Sigmoid colon (tissue), 6 donors: ENCODE measurements at regions not wholly inside any gene's neighbourhood (a gene's known extent, or its start where the extent isn't known, plus 50 kb on each side); places are given as distances from the start of the nearest gene placed in this dataset.

Experiments used
- DNase-seq: peaks from one replicate; pipeline ENCODE4 v3.0.0-alpha.2; 2019
- H3K27ac ChIP-seq, 4 donors: fragments of 200-600 bp; sonication (generic); one replicate each; pipeline ENCODE4 v1.5.1; 2016 to 2019; ENCODE audit warnings: mild to moderate bottlenecking in 1 of 4
- H3K27me3 ChIP-seq, 3 donors: fragments of 200-600 bp; sonication (generic); one replicate each; pipeline ENCODE4 v1.5.1; 2019; ENCODE audit warnings: mild to moderate bottlenecking in 1 of 3
- H3K36me3 ChIP-seq, 4 donors: fragments of 200-600 bp; sonication (generic); one replicate each; pipeline ENCODE4 v1.5.1; 2016 to 2019
- H3K4me1 ChIP-seq, 4 donors: fragments of 200-600 bp; sonication (generic); one replicate each; pipeline ENCODE4 v1.5.1; 2017 to 2019
- H3K4me3 ChIP-seq, 4 donors: fragments of 200-600 bp; sonication (generic); one replicate each; pipeline ENCODE4 v1.5.1; 2017 to 2019; ENCODE audit warnings: mild to moderate bottlenecking in 2 of 4, moderate library complexity in 1 of 4
- H3K9me3 ChIP-seq, 4 donors: fragments of 200-600 bp in 3 of 4; sonication (generic) in 3 of 4; one replicate each; pipeline versions ENCODE4 v1.5.1 to v1.6.1; 2013 to 2019
- EP300 ChIP-seq, 4 donors: sonication (generic); formaldehyde crosslinking; IDR thresholded peaks; one replicate each; pipeline ENCODE4 v1.6.1; 2017; ENCODE audit warnings: antibody characterized with exemption in 4 of 4
- POLR2A ChIP-seq, 2 donors: fragments of 450-650 bp; IDR thresholded peaks; one replicate each; pipeline ENCODE4 v1.6.1; 2016; ENCODE audit warnings: antibody characterized with exemption in 2 of 2, mild to moderate bottlenecking in 2 of 2, moderate library complexity in 2 of 2
- POLR2AphosphoS5 ChIP-seq, 4 donors: sonication (generic); formaldehyde crosslinking; IDR thresholded peaks; one replicate each; pipeline ENCODE4 v1.6.1; 2017; ENCODE audit warnings: antibody characterized with exemption in 4 of 4
- WGBS, 2 donors: extraction: QIAGEN DNeasy Blood & Tissue Kit; methylation state at CpG; one replicate each; pipeline ENCODE4 v1.1.7; 2013; 5-methylcytosine and 5-hydroxymethylcytosine counted together
- intact Hi-C: fragments of 100-400 bp; cut with DNase I; formaldehyde crosslinking; loops from one replicate; pipeline ENCODE4 v1.15.1; 2023
- TF ChIP-seq, protein P1 (sequence below), 4 experiments: fragments of 450-650 bp in 3 of 4; fragments of 200-600 bp in 1 of 4; IDR thresholded peaks; one replicate each; pipeline ENCODE4 v1.5.1; 2016 to 2019; ENCODE audit warnings: antibody characterized with exemption in 4 of 4, mild to moderate bottlenecking in 3 of 4, moderate library complexity in 2 of 4
- donor health status: healthy with polysubstance abuse.
- donor health status: healthy.

DNA sequence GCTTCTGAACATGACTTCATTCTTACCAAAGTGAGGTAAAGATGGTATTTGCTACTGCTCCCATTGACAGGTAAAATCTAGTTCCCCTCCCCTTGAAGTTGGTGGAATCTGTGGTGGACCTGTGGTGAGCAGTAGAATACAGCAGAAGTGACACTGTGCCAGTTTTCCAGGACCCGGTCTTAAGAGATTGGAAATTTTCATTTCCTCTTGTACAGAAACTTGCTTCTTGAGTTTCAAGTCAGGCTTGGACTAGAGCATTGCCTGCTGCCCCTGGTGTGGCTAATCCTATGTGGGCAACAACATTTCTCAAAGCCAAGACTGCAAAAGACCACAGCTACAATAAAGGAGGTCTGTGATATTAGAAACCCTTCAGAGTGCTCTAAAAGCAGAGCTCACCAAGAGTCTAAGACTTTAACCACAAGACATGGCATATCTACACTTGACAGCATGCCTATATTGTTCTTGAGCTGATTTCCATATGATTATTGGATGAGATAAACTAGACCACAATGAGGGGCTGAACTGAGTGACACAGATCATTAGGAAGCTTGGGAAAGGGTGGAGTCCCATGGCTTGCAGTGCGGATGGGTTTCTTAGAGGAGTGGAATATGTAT, 458.1 kb downstream of the BCL11A start:
- TF ChIP-seq, protein P1, sequence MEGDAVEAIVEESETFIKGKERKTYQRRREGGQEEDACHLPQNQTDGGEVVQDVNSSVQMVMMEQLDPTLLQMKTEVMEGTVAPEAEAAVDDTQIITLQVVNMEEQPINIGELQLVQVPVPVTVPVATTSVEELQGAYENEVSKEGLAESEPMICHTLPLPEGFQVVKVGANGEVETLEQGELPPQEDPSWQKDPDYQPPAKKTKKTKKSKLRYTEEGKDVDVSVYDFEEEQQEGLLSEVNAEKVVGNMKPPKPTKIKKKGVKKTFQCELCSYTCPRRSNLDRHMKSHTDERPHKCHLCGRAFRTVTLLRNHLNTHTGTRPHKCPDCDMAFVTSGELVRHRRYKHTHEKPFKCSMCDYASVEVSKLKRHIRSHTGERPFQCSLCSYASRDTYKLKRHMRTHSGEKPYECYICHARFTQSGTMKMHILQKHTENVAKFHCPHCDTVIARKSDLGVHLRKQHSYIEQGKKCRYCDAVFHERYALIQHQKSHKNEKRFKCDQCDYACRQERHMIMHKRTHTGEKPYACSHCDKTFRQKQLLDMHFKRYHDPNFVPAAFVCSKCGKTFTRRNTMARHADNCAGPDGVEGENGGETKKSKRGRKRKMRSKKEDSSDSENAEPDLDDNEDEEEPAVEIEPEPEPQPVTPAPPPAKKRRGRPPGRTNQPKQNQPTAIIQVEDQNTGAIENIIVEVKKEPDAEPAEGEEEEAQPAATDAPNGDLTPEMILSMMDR (IDR thresholded peaks at IDR 0.05): no peak
- TF ChIP-seq POLR2A (IDR thresholded peaks at IDR 0.05): no peak
- TF ChIP-seq POLR2AphosphoS5 (IDR thresholded peaks at IDR 0.05): no peak
- no peak for TF ChIP-seq EP300 (IDR thresholded peaks at IDR 0.05)
- 69 to 76% methylated on average over 2 of the region's 2 CpGs for WGBS, 2 donors
- H3K36me3 ChIP-seq: no peaks in the 10 kb centered on the region
- H3K4me3 ChIP-seq: no peak overlapping the region
- no peaks in the 10 kb centered on the region for H3K27me3 ChIP-seq
- H3K4me1 ChIP-seq: peaks cover 0 to 12% (median 0%) of the 10 kb centered on the region in 4 donors
- no peaks in the 10 kb centered on the region for H3K9me3 ChIP-seq
- no peak for DNase-seq
- intact Hi-C loops: no loop called here
- no peak overlapping the region for H3K27ac ChIP-seq

DNA sequence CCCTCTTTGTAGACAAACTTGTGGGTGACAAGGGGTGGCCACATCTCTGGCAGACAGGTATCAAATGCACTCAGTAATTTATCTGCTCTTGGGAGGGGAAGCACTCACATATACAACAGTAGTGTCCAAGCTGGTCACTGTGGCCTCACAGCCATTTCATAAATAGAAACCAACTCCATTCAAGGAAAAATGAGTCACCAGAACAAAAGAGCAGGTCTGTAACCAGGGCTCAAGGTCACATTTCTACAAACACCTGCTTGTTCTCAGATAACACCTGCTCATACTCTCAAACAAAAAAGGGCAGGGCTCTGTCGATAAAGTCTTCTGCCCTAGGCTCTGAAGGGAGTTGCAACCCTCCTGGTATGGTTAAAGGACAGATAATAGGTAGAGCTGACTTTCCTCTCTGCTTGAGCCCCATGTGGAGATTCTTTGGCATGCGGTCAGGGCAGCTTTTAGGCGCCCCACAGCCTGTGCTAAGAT, 459.0 kb downstream of the BCL11A start:
- H3K27ac ChIP-seq: no peak overlapping the region
- intact Hi-C loops: no loop called here

DNA sequence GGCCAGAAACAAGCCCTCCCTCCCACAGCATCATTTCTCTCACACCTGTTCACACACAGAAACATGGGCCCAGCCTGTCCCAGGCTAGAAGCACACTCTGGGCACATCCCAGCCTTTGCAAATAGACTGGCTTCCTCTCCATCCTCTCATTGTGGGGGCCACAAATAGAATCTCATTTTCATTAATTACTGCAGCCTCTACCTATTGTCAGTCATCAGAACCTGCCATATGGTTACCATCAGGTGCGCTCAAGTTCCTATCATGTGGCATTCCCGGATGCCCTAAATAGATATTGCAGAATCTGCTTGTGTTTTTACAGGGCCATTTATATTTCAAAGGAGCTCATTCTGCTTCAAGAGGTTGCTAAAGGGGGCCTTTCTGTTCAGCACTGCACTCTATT, 460.7 kb downstream of the BCL11A start:
- Histone ChIP-seq H3K9me3 (no peaks in the 10 kb centered on the region), H3K4me1 (no peaks in the 10 kb centered on the region), H3K4me3 (no peak overlapping the region), H3K27ac (no peak overlapping the region), H3K36me3 (no peaks in the 10 kb centered on the region), H3K27me3 (no peaks in the 10 kb centered on the region)
- 87 to 92% methylated on average over 2 of the region's 2 CpGs for WGBS, 2 donors
- DNase-seq: no peak
- TF ChIP-seq EP300 (IDR thresholded peaks at IDR 0.05): no peak
- intact Hi-C loops: no loop called here

More for the DNA sequence above, 459.0 kb downstream of the BCL11A start:
- Histone ChIP-seq H3K36me3 (no peaks in the 10 kb centered on the region), H3K4me1 (peaks cover 0 to 12% (median 0%) of the 10 kb centered on the region in 4 donors), H3K4me3 (no peak overlapping the region), H3K9me3 (no peaks in the 10 kb centered on the region), H3K27me3 (no peaks in the 10 kb centered on the region)
- 13 to 67% methylated on average over 3 of the region's 3 CpGs for WGBS, 2 donors
- TF ChIP-seq POLR2AphosphoS5 (IDR thresholded peaks at IDR 0.05): no peak
- no peak for TF ChIP-seq EP300 (IDR thresholded peaks at IDR 0.05)
- no peak for DNase-seq

DNA sequence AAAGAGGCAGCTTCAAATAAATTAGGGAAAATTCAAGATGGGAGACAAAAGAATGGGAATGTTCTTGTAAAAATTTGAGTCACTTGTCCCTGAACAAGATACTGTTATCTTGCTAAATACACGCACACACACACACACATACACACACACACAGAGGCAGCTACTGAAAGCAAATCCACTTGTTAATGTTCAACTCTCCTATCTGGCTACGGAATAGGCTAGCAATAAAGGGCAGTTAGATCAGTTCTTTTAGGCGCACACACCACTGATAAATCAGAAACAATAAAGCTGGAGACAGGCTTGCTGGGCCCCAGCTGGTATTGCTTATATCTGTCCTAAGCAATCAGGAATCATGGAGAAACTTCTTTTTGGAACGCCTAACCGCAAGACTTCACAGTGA, 461.6 kb downstream of the BCL11A start:
- WGBS, 2 donors: 23 to 71% methylated on average over 5 of the region's 5 CpGs
- Histone ChIP-seq H3K27ac (no peak overlapping the region), H3K9me3 (no peaks in the 10 kb centered on the region), H3K36me3 (no peaks in the 10 kb centered on the region), H3K4me1 (no peaks in the 10 kb centered on the region), H3K4me3 (no peak overlapping the region), H3K27me3 (no peaks in the 10 kb centered on the region)
- intact Hi-C loops: no loop called here
- no peak for TF ChIP-seq POLR2A (IDR thresholded peaks at IDR 0.05)
- TF ChIP-seq, protein P1 (IDR thresholded peaks at IDR 0.05): no peak
- TF ChIP-seq POLR2AphosphoS5 (IDR thresholded peaks at IDR 0.05): no peak
- no peak for TF ChIP-seq EP300 (IDR thresholded peaks at IDR 0.05)
- no peak for DNase-seq

DNA sequence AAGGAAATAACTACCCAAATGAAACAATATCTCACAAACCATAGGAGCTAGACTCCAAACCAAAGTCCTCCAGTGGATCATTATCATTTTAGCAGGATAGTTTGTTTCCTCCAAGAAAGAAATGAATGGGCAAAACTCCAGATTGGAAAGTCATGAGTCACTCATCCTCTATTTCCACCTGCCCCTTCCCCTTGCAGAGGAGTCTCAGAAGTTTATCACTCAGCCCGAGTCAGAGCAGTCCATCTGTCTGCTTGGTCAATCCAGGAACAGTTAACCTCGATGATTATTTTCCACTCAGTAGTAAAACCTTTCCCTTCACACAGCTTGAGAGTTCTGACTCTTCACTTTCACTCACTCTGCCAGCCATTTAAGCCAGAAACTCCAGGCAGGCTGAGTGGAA, 462.2 kb downstream of the BCL11A start:
- Histone ChIP-seq H3K4me1 (no peaks in the 10 kb centered on the region), H3K27me3 (no peaks in the 10 kb centered on the region), H3K9me3 (no peaks in the 10 kb centered on the region), H3K4me3 (no peak overlapping the region), H3K27ac (no peak overlapping the region), H3K36me3 (no peaks in the 10 kb centered on the region)
- intact Hi-C loops: no loop called here
- no peak for DNase-seq
- TF ChIP-seq EP300 (IDR thresholded peaks at IDR 0.05) (no peak), POLR2AphosphoS5 (IDR thresholded peaks at IDR 0.05) (no peak), POLR2A (IDR thresholded peaks at IDR 0.05) (no peak)
- TF ChIP-seq, protein P1 (IDR thresholded peaks at IDR 0.05): no peak
- 4 to 40% methylated on average over 2 of the region's 2 CpGs for WGBS, 2 donors

DNA sequence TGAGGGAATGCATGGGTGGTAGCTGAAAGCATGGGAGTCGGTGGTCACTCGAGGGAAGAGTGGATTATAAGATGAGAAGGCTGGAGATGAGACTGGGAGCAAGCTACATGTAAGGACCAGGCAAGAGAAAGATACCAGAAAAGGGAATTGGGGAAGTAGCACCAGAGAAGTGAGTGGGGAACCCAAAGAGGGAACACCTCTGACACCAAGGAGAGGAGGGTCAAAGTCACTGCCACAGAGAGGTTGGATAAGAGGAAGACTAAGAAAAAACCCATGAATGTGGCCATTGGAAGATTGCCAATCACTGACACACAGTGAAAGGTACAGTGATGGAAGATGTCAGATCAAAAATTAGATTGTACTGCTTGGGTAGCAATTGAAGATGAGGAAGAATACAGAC, 473.9 kb downstream of the BCL11A start:
- Histone ChIP-seq H3K27me3 (no peaks in the 10 kb centered on the region), H3K4me1 (no peaks in the 10 kb centered on the region), H3K36me3 (no peaks in the 10 kb centered on the region), H3K27ac (no peak overlapping the region), H3K4me3 (no peak overlapping the region), H3K9me3 (no peaks in the 10 kb centered on the region)
- WGBS, 2 donors: 89 to 90% methylated on average over 2 of the region's 2 CpGs
- intact Hi-C loops: no loop called here
- TF ChIP-seq EP300 (IDR thresholded peaks at IDR 0.05) (no peak), POLR2AphosphoS5 (IDR thresholded peaks at IDR 0.05) (no peak), POLR2A (IDR thresholded peaks at IDR 0.05) (no peak)
- TF ChIP-seq, protein P1 (IDR thresholded peaks at IDR 0.05): no peak
- DNase-seq: no peak
